GM19240 (cell line): ENCODE measurements at regions not wholly inside any gene's neighbourhood (a gene's known extent, or its start where the extent isn't known, plus 50 kb on each side); places are given as distances from the start of the nearest gene placed in this dataset.

Source experiments
- DNase-seq: peaks from one replicate; pipeline ENCODE4 v3.0.0; 2011; ENCODE audit warnings: low spot score; ENCODE audit not compliant: insufficient read length

DNA sequence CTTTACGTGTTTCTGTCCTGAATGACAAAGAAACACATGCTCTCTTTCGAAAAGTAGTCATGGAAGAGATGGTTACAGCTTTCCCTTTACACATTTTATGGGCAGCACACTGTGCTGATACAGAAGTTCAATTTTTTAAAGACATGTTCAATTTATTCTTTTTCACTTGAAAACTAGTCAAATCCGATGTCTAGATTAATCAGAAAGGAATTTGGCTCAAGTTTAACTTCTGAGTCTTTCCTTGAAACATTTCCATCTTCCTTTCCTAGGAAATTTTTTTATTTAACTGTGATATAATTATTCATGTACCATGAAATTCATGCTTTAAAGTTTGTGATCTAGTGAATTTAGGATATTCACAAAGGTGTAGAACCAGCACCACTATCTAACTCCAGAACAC is 360.1 kb downstream of the TNS3 start:
- no peak for DNase-seq

- DNase-seq = no peak
Measured at GRCh38 chr7:47218378-47219176, 363.3 kb downstream of the TNS3 start.

- DNase-seq = no peak
Measured at GRCh38 chr7:47217570-47218360, 364.1 kb downstream of the TNS3 start.

DNA sequence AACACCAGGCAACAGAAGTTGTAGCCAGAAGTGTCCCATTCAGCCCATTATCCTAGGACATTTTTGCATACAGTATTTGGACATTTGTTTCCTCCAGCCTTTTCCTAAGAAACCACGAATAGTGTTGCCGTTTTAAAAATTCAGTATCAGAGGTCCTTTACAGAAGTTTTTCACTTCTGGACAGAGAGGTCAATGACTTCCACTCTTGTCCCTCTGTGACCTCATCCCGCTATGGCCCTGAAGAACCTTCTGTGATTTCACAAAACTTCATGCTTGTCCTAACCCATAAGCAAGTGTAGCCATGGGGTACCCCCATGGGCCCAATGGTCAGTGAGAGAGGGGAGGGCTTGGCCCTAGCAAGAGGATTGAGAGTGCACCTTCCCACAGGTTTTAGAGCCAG is 364.8 kb downstream of the TNS3 start:
- DNase-seq = no peak

DNA sequence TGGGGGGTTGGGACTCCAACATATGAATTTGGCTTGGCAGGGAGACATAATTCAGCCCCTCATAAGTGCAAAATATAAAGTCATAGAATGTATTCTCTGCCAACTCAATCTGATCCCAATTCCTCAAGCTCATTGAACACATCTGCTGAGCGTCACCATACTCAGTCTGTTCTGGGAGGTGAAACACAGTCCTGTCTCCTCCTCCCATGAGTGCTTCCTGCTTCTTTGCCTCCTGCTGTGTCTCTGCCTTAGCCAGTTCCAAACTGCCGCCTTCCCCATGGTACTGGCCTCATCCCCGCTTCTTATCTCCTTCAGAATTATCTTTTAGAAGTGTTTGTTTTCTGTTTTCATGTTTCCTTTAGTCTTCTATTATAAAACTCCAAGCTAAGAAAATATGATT is 365.5 kb downstream of the TNS3 start:
- no peak for DNase-seq

DNA sequence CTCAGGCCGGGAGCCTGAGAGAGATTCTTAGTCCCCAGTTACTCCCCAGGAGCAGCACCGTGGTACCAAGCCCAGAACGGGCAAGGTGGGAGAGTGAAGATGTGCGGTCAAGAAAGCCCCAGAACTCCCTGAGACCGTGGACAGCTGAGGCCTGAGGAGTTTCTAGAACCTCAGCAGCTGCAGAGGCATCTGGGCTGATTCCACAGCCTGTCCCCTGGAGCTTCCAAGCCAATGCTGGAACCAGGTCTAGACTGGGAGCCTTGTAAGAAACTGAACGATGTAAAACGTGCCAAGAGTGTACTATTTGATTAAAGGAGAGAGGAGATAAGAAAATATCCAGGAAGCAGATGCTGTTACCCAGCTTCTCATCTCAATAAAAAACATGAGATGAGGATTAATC is 366.3 kb downstream of the TNS3 start:
- DNase-seq = no peak

GRCh38 chr7:47215049-47215448 is 366.9 kb downstream of the TNS3 start:
- no peak for DNase-seq

DNA sequence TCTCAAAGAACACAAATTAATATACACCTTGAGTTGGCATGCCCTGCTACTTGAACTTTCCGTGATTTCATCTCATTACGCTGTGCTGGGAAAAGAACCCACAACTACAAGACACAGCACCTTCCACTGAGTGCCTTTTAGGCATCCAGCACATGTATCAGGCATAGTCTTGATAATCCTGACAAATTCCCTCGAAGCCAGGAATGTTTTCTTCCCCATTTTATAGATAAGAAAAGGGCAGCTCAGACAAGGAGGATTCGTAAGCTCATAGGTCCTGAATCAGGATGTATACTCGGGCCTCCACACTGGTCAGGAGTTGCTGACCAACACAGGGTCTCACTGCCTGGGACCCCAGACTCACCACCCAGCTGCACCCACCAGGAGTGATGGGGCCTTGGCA is 368.6 kb downstream of the TNS3 start:
- DNase-seq = no peak

DNA sequence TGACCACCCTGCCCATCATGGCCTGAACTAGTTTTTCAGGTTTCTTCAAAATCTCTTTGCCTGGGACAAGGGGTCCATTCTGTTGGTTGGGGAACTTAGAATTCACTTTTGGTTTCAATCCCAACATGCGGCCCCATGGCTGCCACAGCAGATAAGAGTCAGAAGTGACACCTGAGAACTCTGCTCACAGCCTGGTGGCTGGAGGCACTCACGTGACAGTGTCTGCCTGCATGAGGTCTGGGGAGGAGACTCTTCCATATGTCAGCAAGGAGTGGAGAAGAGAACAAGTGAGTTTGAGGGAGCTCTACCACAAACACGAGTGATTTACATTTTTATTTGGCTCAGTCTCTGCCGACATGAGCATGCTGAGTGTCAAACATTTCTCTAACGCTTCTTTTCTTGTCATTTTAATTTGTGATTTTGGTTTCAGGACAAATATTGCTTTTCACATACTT is 370.4 kb downstream of the TNS3 start:
- DNase-seq = no peak

DNA sequence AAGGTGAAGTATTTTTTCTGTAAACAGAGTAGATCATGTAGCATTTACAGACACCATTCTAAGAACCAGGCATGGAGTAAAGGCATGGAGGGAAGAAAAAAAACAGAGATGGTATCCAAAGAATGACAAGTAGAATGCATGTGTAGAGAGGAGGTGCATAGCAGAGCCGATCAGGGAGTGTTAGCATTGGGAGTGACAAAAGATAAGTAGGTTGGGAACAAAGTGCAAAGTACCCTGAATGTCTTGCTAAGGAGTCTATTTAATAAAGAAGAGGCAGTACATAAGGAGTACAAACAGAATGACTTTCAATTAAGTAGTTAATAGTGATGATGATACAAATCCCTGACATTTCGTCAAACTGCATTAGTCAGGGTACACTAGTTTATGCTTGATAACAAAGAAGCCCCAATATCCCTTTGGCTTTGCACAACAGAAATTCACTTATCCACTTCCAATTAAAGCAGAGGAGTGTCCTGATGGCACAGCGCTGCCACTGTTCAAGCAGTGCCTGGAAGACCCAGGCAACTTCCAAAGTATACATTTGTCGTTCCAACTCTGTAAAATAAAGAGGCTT is 371.5 kb downstream of the TNS3 start:
- DNase-seq = no peak

GRCh38 chr7:47207956-47208355 is 374.0 kb downstream of the TNS3 start:
- DNase-seq = no peak

GRCh38 chr7:47204709-47205108 is 377.2 kb downstream of the TNS3 start:
- no peak for DNase-seq

GRCh38 chr7:47202146-47202783 is 379.6 kb downstream of the TNS3 start:
- no peak for DNase-seq

DNA sequence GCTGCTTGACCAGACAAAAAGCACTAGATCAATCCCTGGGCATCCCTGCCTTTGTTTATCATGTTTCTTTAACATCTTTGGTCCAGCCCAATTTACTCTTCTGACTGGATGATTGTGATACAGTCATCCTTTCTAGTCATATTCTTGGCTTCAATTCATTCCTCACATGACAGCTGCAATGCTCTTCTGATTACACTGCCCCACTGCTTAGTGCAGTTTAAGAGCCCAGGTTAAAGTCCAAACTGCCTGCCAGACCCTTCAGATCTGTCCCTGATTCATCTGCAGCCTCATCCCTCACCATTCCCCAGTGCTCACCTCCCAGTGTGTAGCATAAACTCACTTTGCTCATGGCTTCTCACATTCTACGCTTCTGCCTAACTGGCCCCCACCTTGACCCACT is 383.8 kb downstream of the TNS3 start:
- DNase-seq = no peak

GRCh38 chr7:47197486-47197885 is 384.4 kb downstream of the TNS3 start:
- DNase-seq = no peak

GRCh38 chr7:47196737-47197136 is 385.2 kb downstream of the TNS3 start:
- DNase-seq = no peak

GRCh38 chr7:47196106-47196645 is 385.7 kb downstream of the TNS3 start:
- DNase-seq = no peak

GRCh38 chr7:47195641-47196040 is 386.3 kb downstream of the TNS3 start:
- no peak for DNase-seq

- no peak for DNase-seq
Measured at GRCh38 chr7:47194516-47195057, 387.3 kb downstream of the TNS3 start.

GRCh38 chr7:47192978-47193377 is 388.9 kb downstream of the TNS3 start:
- DNase-seq = no peak

DNA sequence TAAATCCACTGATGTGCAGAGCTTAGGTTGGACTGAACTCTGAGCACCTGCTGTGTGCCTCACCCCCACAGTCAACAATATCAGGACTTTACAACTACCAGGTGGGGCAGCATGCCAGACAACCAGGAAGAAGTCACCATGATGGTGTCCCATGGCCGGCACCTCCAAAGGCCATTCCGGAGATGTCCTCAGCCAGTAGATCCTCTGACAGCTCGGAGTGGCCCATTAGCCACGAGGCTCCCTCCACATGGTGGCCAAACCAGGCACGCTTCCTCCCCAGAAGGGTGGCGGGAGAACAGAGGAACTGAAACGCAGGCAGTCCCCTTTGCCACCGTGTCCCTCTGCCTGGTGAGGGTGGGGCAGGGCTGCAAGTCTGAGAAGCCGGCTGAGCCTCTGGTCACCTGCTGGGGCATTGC is 390.0 kb downstream of the TNS3 start:
- no peak for DNase-seq
